ENCODE measurements at regions not wholly inside any gene's neighbourhood (a gene's known extent, or its start where the extent isn't known, plus 50 kb on each side); places are given as distances from the start of the nearest gene placed in this dataset.

GRCh38 chr11:16494918-16495691 is 138.8 kb upstream of the SOX6 start:
- TF ChIP-seq CTCF (IDR thresholded peaks at IDR 0.05): no peak
- no peak for TF ChIP-seq POLR2A (IDR thresholded peaks at IDR 0.05)
- no peak for TF ChIP-seq POLR2AphosphoS5 (IDR thresholded peaks at IDR 0.05)
